ENCODE measurements at regions not wholly inside any gene's neighbourhood (a gene's known extent, or its start where the extent isn't known, plus 50 kb on each side); places are given as distances from the start of the nearest gene placed in this dataset.

- no peak for TF ChIP-seq MYC (IDR thresholded peaks at IDR 0.05; ENCODE audit: low read depth, low read length)
- TF ChIP-seq POLR2A (IDR thresholded peaks at IDR 0.05; ENCODE audit: extremely low read depth, insufficient read length) = no peak
- TF ChIP-seq, protein P1, sequence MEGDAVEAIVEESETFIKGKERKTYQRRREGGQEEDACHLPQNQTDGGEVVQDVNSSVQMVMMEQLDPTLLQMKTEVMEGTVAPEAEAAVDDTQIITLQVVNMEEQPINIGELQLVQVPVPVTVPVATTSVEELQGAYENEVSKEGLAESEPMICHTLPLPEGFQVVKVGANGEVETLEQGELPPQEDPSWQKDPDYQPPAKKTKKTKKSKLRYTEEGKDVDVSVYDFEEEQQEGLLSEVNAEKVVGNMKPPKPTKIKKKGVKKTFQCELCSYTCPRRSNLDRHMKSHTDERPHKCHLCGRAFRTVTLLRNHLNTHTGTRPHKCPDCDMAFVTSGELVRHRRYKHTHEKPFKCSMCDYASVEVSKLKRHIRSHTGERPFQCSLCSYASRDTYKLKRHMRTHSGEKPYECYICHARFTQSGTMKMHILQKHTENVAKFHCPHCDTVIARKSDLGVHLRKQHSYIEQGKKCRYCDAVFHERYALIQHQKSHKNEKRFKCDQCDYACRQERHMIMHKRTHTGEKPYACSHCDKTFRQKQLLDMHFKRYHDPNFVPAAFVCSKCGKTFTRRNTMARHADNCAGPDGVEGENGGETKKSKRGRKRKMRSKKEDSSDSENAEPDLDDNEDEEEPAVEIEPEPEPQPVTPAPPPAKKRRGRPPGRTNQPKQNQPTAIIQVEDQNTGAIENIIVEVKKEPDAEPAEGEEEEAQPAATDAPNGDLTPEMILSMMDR (IDR thresholded peaks at IDR 0.05; ENCODE audit: low read depth, low read length) = no peak
- TF ChIP-seq, protein P2, sequence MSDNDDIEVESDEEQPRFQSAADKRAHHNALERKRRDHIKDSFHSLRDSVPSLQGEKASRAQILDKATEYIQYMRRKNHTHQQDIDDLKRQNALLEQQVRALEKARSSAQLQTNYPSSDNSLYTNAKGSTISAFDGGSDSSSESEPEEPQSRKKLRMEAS (IDR thresholded peaks at IDR 0.05; ENCODE audit: low read depth, low read length) = no peak
- no peak overlapping the region for H3K4me3 ChIP-seq (ENCODE audit: low read depth, low read length)
- DNase-seq (ENCODE audit: low read depth) = no peak
Observed at GRCh38 chr2:118349365-118349764, 261.1 kb downstream of the INSIG2 start.

DNA sequence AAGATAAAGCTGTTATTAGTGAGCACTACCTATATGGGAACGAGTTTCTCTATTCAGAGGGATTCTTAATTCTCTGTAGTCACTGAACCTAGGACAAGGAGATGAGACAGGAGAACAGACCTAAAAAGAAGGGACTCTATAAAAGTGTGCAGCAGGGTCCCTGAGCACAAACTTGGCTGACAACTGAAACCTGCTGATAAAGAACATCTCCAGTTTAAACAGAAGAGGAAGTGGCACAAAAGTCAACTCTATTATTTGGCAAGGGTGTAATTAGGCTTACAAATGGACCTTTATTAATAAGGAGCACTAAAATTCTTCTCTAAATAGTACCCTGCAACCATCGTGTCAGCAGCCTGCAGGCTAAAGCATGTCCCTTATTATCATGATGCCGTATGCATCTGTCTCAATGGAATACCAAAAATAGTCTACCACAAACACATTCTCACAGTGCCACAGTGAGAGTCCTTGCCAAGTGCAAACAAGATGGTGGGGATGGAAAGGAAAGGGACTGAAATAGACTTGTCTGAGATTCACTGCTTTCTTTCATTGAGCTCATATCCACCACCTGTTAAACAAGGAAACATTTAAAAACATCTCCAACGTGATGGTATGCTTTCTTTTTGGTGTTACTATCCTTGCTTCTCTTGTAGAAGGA, 260.2 kb downstream of the INSIG2 start:
- TF ChIP-seq POLR2A (IDR thresholded peaks at IDR 0.05; ENCODE audit: extremely low read depth, insufficient read length) (no peak), MYC (IDR thresholded peaks at IDR 0.05; ENCODE audit: low read depth, low read length) (no peak)
- TF ChIP-seq, protein P1 (IDR thresholded peaks at IDR 0.05; ENCODE audit: low read depth, low read length) = no peak
- TF ChIP-seq, protein P2 (IDR thresholded peaks at IDR 0.05; ENCODE audit: low read depth, low read length) = no peak
- DNase-seq (ENCODE audit: low read depth) = no peak
- no peak overlapping the region for H3K4me3 ChIP-seq (ENCODE audit: low read depth, low read length)

GRCh38 chr2:118345465-118345864, 257.2 kb downstream of the INSIG2 start:
- H3K4me3 ChIP-seq (ENCODE audit: low read depth, low read length) = no peak overlapping the region
- TF ChIP-seq MYC (IDR thresholded peaks at IDR 0.05; ENCODE audit: low read depth, low read length) (no peak), POLR2A (IDR thresholded peaks at IDR 0.05; ENCODE audit: extremely low read depth, insufficient read length) (no peak)
- TF ChIP-seq, protein P2 (IDR thresholded peaks at IDR 0.05; ENCODE audit: low read depth, low read length) = no peak
- TF ChIP-seq, protein P1 (IDR thresholded peaks at IDR 0.05; ENCODE audit: low read depth, low read length) = no peak
- no peak for DNase-seq (ENCODE audit: low read depth)

- TF ChIP-seq, protein P2 (IDR thresholded peaks at IDR 0.05; ENCODE audit: low read depth, low read length) = no peak
- TF ChIP-seq, protein P1 (IDR thresholded peaks at IDR 0.05; ENCODE audit: low read depth, low read length) = no peak
- TF ChIP-seq POLR2A (IDR thresholded peaks at IDR 0.05; ENCODE audit: extremely low read depth, insufficient read length) (no peak), MYC (IDR thresholded peaks at IDR 0.05; ENCODE audit: low read depth, low read length) (no peak)
- H3K4me3 ChIP-seq (ENCODE audit: low read depth, low read length) = no peak overlapping the region
- no peak for DNase-seq (ENCODE audit: low read depth)
Observed at GRCh38 chr2:118340103-118340502, 251.8 kb downstream of the INSIG2 start.

GRCh38 chr2:118339386-118339785, 251.1 kb downstream of the INSIG2 start:
- TF ChIP-seq MYC (IDR thresholded peaks at IDR 0.05; ENCODE audit: low read depth, low read length) = no peak
- TF ChIP-seq, protein P1 (IDR thresholded peaks at IDR 0.05; ENCODE audit: low read depth, low read length) = no peak
- TF ChIP-seq POLR2A (IDR thresholded peaks at IDR 0.05; ENCODE audit: extremely low read depth, insufficient read length) = no peak
- TF ChIP-seq, protein P2 (IDR thresholded peaks at IDR 0.05; ENCODE audit: low read depth, low read length) = no peak
- H3K4me3 ChIP-seq (ENCODE audit: low read depth, low read length) = no peak overlapping the region
- no peak for DNase-seq (ENCODE audit: low read depth)
